WTC11 (cell line): ENCODE measurements at regions not wholly inside any gene's neighbourhood (a gene's known extent, or its start where the extent isn't known, plus 50 kb on each side); places are given as distances from the start of the nearest gene placed in this dataset.

Experiments
- ATAC-seq: fragments of 200-7000 bp; cut with Tn5 transposase; 2 replicates; pipeline ENCODE4 v1.10.0; 2021; ENCODE audit warnings: mild to moderate bottlenecking, moderate library complexity
- CTCF ChIA-PET: fragments of 300-600 bp; sonication (Branson Sonifier 250); formaldehyde crosslinking; loops from one replicate; lab custom pipeline; 2021; ENCODE audit warnings: antibody characterized with exemption; lab: Charles Lee
- POLR2A ChIA-PET: fragments of 350-600 bp; sonication (Branson Sonifier 250); formaldehyde crosslinking; loops from one replicate; lab custom pipeline; 2021; ENCODE audit warnings: antibody characterized with exemption; lab: Charles Lee
- DNase-seq: peaks from one replicate; pipeline ENCODE4 v3.0.0; 2021; ENCODE audit warnings: low spot score
- H3K27ac Mint-ChIP-seq: 2 replicates; pipeline ENCODE4 v1.8.0; 2021; ENCODE audit warnings: mixed read lengths
- H3K27me3 Mint-ChIP-seq: 2 replicates; pipeline ENCODE4 v1.8.0; 2021; ENCODE audit warnings: low read depth, mild to moderate bottlenecking, moderate library complexity, mixed read lengths
- H3K36me3 Mint-ChIP-seq: 2 replicates; pipeline ENCODE4 v1.8.0; 2021; ENCODE audit warnings: mixed read lengths
- H3K4me1 Mint-ChIP-seq: 2 replicates; pipeline ENCODE4 v1.8.0; 2022; ENCODE audit warnings: mixed read lengths
- H3K4me3 Mint-ChIP-seq: 2 replicates; pipeline ENCODE4 v1.8.0; 2021; ENCODE audit warnings: mild to moderate bottlenecking, moderate library complexity, mixed read lengths
- H3K9me3 Mint-ChIP-seq: 2 replicates; pipeline ENCODE4 v1.8.0; 2021; ENCODE audit warnings: mixed read lengths
- AR ChIP-seq: fragments of 250-450 bp; sonication (Bioruptor Pico); IDR thresholded peaks from 2 replicates; pipeline ENCODE4 v1.9.0; 2021; ENCODE audit warnings: mild to moderate bottlenecking
- ATF1 ChIP-seq: sonication (generic); formaldehyde crosslinking; IDR thresholded peaks from 2 replicates; pipeline ENCODE4 v1.8.1; 2023; ENCODE audit warnings: mild to moderate bottlenecking, moderate library complexity, missing genetic modification reagents
- CREM ChIP-seq: sonication (generic); formaldehyde crosslinking; IDR thresholded peaks from 2 replicates; pipeline ENCODE4 v1.8.1; 2022; ENCODE audit warnings: mild to moderate bottlenecking, missing genetic modification reagents, moderate library complexity
- EMX1 ChIP-seq: fragments of 250-450 bp; sonication (Bioruptor Pico); IDR thresholded peaks from 2 replicates; pipeline ENCODE4 v1.8.0; 2021; ENCODE audit warnings: mild to moderate bottlenecking
- ESRRA ChIP-seq: sonication (generic); formaldehyde crosslinking; IDR thresholded peaks from 2 replicates; pipeline ENCODE4 v1.8.1; 2022; ENCODE audit warnings: mild to moderate bottlenecking, missing genetic modification reagents, borderline replicate concordance
- ETV6 ChIP-seq: sonication (generic); formaldehyde crosslinking; IDR thresholded peaks from 2 replicates; pipeline ENCODE4 v1.8.1; 2022; ENCODE audit warnings: mild to moderate bottlenecking, missing genetic modification reagents
- FOXK1 ChIP-seq: sonication (generic); formaldehyde crosslinking; IDR thresholded peaks from 2 replicates; pipeline ENCODE4 v1.8.0; 2022; ENCODE audit warnings: mild to moderate bottlenecking, moderate library complexity, missing genetic modification reagents
- GRHL2 ChIP-seq: fragments of 250-450 bp; sonication (Bioruptor Pico); IDR thresholded peaks from 2 replicates; pipeline ENCODE4 v1.8.0; 2022; ENCODE audit warnings: mild to moderate bottlenecking, moderate library complexity; ENCODE audit not compliant: insufficient replicate concordance, severe bottlenecking
- GTF2I ChIP-seq: fragments of 250-450 bp; sonication (Bioruptor Pico); conservative IDR thresholded peaks from 2 replicates; pipeline ENCODE4 v1.4.0; 2021; ENCODE audit warnings: mild to moderate bottlenecking
- MLX ChIP-seq: sonication (generic); formaldehyde crosslinking; IDR thresholded peaks from 2 replicates; pipeline ENCODE4 v1.8.1; 2023; ENCODE audit warnings: mild to moderate bottlenecking, missing genetic modification reagents, moderate library complexity
- MYBL2 ChIP-seq: sonication (generic); formaldehyde crosslinking; IDR thresholded peaks from 2 replicates; pipeline ENCODE4 v1.8.1; 2023; ENCODE audit warnings: mild to moderate bottlenecking, moderate library complexity, missing genetic modification reagents
- NFE2L1 ChIP-seq: sonication (generic); formaldehyde crosslinking; IDR thresholded peaks from 2 replicates; pipeline ENCODE4 v1.8.1; 2023; ENCODE audit warnings: missing genetic modification reagents
- OVOL2 ChIP-seq: fragments of 250-450 bp; sonication (Bioruptor Pico); IDR thresholded peaks from 2 replicates; pipeline ENCODE4 v1.9.0; 2021; ENCODE audit warnings: mild to moderate bottlenecking, borderline replicate concordance
- PRRX2 ChIP-seq: fragments of 250-450 bp; sonication (Bioruptor Pico); IDR thresholded peaks from 2 replicates; pipeline ENCODE4 v1.8.0; 2021; ENCODE audit warnings: mild to moderate bottlenecking
- SMAD4 ChIP-seq: sonication (generic); formaldehyde crosslinking; IDR thresholded peaks from 2 replicates; pipeline ENCODE4 v1.8.0; 2022; ENCODE audit warnings: mild to moderate bottlenecking, missing genetic modification reagents
- TEAD1 ChIP-seq: sonication (generic); formaldehyde crosslinking; IDR thresholded peaks from 2 replicates; pipeline ENCODE4 v1.8.0; 2022; ENCODE audit warnings: mild to moderate bottlenecking, missing genetic modification reagents
- USF1 ChIP-seq: sonication (generic); formaldehyde crosslinking; IDR thresholded peaks from 2 replicates; pipeline ENCODE4 v1.8.0; 2022; ENCODE audit warnings: mild to moderate bottlenecking, missing genetic modification reagents
- ZNF121 ChIP-seq: sonication (generic); formaldehyde crosslinking; IDR thresholded peaks from 2 replicates; pipeline ENCODE4 v1.8.0; 2023; ENCODE audit warnings: missing genetic modification reagents
- ZNF138 ChIP-seq: sonication (generic); formaldehyde crosslinking; conservative IDR thresholded peaks from 2 replicates; pipeline ENCODE4 v1.8.1; 2022; ENCODE audit warnings: mild to moderate bottlenecking, moderate library complexity, missing genetic modification reagents
- ZNF219 ChIP-seq: sonication (generic); formaldehyde crosslinking; IDR thresholded peaks from 2 replicates; pipeline ENCODE4 v1.8.0; 2023; ENCODE audit warnings: missing genetic modification reagents, mild to moderate bottlenecking, borderline replicate concordance
- TF ChIP-seq, protein P1 (sequence below): sonication (generic); formaldehyde crosslinking; IDR thresholded peaks from 2 replicates; pipeline ENCODE4 v1.8.0; 2022; ENCODE audit warnings: mild to moderate bottlenecking, missing genetic modification reagents
- TF ChIP-seq, protein P2 (sequence below): sonication (generic); formaldehyde crosslinking; IDR thresholded peaks from 2 replicates; pipeline ENCODE4 v1.8.1; 2023; ENCODE audit warnings: mild to moderate bottlenecking, moderate library complexity, missing genetic modification reagents

DNA sequence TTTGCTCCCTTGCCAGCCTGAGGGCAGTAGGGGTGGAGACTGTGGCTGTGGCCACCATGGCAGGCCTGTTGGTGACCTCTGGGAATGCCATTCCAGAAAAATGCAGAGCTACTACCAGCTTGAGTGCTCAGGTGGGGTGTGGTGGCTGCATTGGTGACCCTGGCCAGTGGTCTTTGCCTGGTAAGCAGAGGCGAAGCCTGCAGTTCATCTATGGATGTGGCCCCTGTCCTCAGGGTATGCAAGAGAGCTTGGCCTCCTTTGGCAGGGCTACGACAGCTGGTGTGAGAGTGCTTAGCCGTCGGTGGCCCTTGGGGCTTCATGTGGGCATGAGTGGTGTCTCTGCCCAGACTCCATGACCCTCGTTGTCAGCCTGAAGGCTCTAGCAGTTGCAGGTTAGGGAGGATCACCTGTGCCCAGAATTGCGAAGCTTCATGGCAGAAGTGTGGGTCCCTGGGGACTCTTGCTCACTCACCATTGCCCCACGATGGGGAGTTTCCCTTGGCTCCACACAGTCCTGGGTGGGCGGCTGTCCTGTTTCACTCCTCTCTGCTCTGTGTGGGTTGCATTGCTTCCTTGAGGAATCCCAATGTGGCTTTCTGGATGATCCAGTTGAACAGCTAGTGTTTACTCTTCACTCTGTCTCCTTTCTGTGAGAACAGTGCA is 117.9 kb upstream of the CDH12 start:
- ChIA-PET POLR2A (no interaction called here), CTCF (no interaction called here)
- Mint-ChIP-seq H3K4me1 (no peaks in the 10 kb centered on the region), H3K9me3 (peaks cover 36% of the 10 kb centered on the region), H3K36me3 (peaks cover 22% of the 10 kb centered on the region), H3K27me3 (no peaks in the 10 kb centered on the region), H3K27ac (no peak overlapping the region), H3K4me3 (no peak overlapping the region)
- no peak for ATAC-seq
- TF ChIP-seq MLX (CRISPR knock-in tag) (no peak), PRRX2 (CRISPR knock-in tag) (no peak), TEAD1 (no peak), AR (no peak), ZNF138 (CRISPR knock-in tag) (no peak), ZNF121 (CRISPR knock-in tag) (no peak), SMAD4 (CRISPR knock-in tag) (no peak), FOXK1 (no peak), ETV6 (CRISPR knock-in tag) (no peak)
- TF ChIP-seq, protein P1, sequence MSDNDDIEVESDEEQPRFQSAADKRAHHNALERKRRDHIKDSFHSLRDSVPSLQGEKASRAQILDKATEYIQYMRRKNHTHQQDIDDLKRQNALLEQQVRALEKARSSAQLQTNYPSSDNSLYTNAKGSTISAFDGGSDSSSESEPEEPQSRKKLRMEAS (CRISPR knock-in tag): no peak
- TF ChIP-seq, protein P2, sequence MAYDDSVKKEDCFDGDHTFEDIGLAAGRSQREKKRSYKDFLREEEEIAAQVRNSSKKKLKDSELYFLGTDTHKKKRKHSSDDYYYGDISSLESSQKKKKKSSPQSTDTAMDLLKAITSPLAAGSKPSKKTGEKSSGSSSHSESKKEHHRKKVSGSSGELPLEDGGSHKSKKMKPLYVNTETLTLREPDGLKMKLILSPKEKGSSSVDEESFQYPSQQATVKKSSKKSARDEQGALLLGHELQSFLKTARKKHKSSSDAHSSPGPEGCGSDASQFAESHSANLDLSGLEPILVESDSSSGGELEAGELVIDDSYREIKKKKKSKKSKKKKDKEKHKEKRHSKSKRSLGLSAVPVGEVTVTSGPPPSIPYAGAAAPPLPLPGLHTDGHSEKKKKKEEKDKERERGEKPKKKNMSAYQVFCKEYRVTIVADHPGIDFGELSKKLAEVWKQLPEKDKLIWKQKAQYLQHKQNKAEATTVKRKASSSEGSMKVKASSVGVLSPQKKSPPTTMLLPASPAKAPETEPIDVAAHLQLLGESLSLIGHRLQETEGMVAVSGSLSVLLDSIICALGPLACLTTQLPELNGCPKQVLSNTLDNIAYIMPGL (CRISPR knock-in tag): no peak
- DNase-seq: no peak

DNA sequence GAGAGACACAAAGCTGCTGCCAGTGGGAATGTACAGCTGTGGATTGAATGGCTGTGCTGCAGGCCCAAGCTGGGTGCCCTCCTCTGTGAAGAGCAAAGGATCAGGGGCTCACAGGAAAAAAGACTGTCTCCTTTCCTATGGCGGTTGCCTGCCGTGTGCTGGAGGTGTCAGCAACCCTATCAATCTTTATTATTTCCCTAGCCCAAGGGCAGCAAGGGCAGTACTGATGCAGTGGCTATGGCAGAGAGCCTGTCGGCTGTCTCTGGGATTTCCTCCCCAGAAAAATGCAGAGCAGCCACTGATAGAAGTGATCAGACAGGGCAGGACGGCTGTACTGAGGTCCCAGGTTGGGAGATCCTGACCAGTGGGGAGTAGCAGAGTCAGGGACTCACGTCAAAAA is 117.3 kb upstream of the CDH12 start:
- Mint-ChIP-seq H3K4me1 (no peaks in the 10 kb centered on the region), H3K27me3 (no peaks in the 10 kb centered on the region), H3K4me3 (no peak overlapping the region)
- TF ChIP-seq NFE2L1 (CRISPR knock-in tag) (no peak), MLX (CRISPR knock-in tag) (no peak), ESRRA (CRISPR knock-in tag) (no peak), MYBL2 (no peak), OVOL2 (CRISPR knock-in tag) (no peak), CREM (CRISPR knock-in tag) (no peak), AR (no peak), SMAD4 (CRISPR knock-in tag) (no peak), GRHL2 (CRISPR knock-in tag) (no peak), USF1 (CRISPR knock-in tag) (no peak), EMX1 (no peak), ATF1 (CRISPR knock-in tag) (no peak), ZNF219 (CRISPR knock-in tag) (no peak), GTF2I (CRISPR knock-in tag) (no peak)
- TF ChIP-seq, protein P2 (CRISPR knock-in tag): no peak
- TF ChIP-seq, all 79 proteins: peak for 0
- no peak for ATAC-seq
- POLR2A ChIA-PET: no interaction called here
- no peak overlapping the region for H3K27ac Mint-ChIP-seq
- CTCF ChIA-PET: no interaction called here
- DNase-seq: no peak
- H3K36me3 Mint-ChIP-seq: peaks cover 26% of the 10 kb centered on the region
- H3K9me3 Mint-ChIP-seq: peaks cover 40% of the 10 kb centered on the region
